GM12878 (cell line): ENCODE measurements at regions not wholly inside any gene's neighbourhood (a gene's known extent, or its start where the extent isn't known, plus 50 kb on each side); places are given as distances from the start of the nearest gene placed in this dataset.

Experiments
- ATF2 ChIP-seq: IDR thresholded peaks from 2 replicates; pipeline ENCODE4 v1.6.1; 2012; ENCODE audit warnings: low read length, inconsistent platforms
- EZH2 ChIP-seq: IDR thresholded peaks from 2 replicates; pipeline ENCODE4 v1.6.1; 2012; ENCODE audit warnings: low read depth, mild to moderate bottlenecking, control low read depth, inconsistent platforms, low read length, borderline replicate concordance; ENCODE audit not compliant: control insufficient read depth
- FOS ChIP-seq: IDR thresholded peaks from 3 replicates; pipeline ENCODE4 v1.6.1; 2011; ENCODE audit warnings: borderline replicate concordance; ENCODE audit not compliant: insufficient read length; ENCODE audit errors: extremely low read depth
- POLR2A ChIP-seq: IDR thresholded peaks from 2 replicates; pipeline ENCODE4 v1.6.1; 2011; ENCODE audit warnings: low read depth, mild to moderate bottlenecking, low read length
- SMC3 ChIP-seq: IDR thresholded peaks from 2 replicates; pipeline ENCODE4 v1.6.1; 2011; ENCODE audit warnings: low read length, improper control_type of control experiment, borderline replicate concordance
- TAF1 ChIP-seq: IDR thresholded peaks from 2 replicates; pipeline ENCODE4 v1.6.1; 2011; ENCODE audit warnings: mild to moderate bottlenecking, low read depth, low read length, borderline replicate concordance
- TCF7 ChIP-seq: IDR thresholded peaks from 2 replicates; pipeline ENCODE4 v1.6.1; 2014; ENCODE audit warnings: antibody characterized with exemption, borderline replicate concordance
- TF ChIP-seq, protein P1 (sequence below), 3 experiments: IDR thresholded peaks in 2 of 3; conservative IDR thresholded peaks in 1 of 3; 2 replicates each; pipeline ENCODE4 v1.5.1; 2011; ENCODE audit warnings: low read depth in 3 of 3, low read length in 3 of 3, mild to moderate bottlenecking in 3 of 3, control low read depth in 2 of 3, moderate library complexity in 2 of 3, inconsistent platforms in 1 of 3, mixed read lengths in 1 of 3; ENCODE audit not compliant: control insufficient read depth in 2 of 3, insufficient read depth in 1 of 3; ENCODE audit errors: extremely low read depth in 1 of 3

GRCh38 chr7:156534925-156535324 lies 105.6 kb upstream of the RNF32 start:
- TF ChIP-seq TAF1 (no peak), FOS (no peak), SMC3 (no peak), ATF2 (no peak), EZH2 (no peak), POLR2A (no peak), TCF7 (no peak)
- TF ChIP-seq, protein P1, sequence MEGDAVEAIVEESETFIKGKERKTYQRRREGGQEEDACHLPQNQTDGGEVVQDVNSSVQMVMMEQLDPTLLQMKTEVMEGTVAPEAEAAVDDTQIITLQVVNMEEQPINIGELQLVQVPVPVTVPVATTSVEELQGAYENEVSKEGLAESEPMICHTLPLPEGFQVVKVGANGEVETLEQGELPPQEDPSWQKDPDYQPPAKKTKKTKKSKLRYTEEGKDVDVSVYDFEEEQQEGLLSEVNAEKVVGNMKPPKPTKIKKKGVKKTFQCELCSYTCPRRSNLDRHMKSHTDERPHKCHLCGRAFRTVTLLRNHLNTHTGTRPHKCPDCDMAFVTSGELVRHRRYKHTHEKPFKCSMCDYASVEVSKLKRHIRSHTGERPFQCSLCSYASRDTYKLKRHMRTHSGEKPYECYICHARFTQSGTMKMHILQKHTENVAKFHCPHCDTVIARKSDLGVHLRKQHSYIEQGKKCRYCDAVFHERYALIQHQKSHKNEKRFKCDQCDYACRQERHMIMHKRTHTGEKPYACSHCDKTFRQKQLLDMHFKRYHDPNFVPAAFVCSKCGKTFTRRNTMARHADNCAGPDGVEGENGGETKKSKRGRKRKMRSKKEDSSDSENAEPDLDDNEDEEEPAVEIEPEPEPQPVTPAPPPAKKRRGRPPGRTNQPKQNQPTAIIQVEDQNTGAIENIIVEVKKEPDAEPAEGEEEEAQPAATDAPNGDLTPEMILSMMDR (IDR thresholded peaks at IDR 0.05 in 2 of 3, conservative IDR thresholded peaks at IDR 0.05 in 1 of 3; ENCODE audit: control insufficient read depth in 2 of 3, extremely low read depth in 1 of 3, insufficient read depth in 1 of 3, low read depth in 3 of 3, low read length in 3 of 3): no peak
